ENCODE measurements at regions not wholly inside any gene's neighbourhood (a gene's known extent, or its start where the extent isn't known, plus 50 kb on each side); places are given as distances from the start of the nearest gene placed in this dataset.

- TF ChIP-seq JUND (CRISPR knock-in tag; IDR thresholded peaks at IDR 0.05) (no peak), JUN (CRISPR knock-in tag; IDR thresholded peaks at IDR 0.05) (no peak), SIN3A (IDR thresholded peaks at IDR 0.05; ENCODE audit: borderline replicate concordance, low read depth, low read length) (no peak), ZNF83 (CRISPR knock-in tag; IDR thresholded peaks at IDR 0.05; ENCODE audit: borderline replicate concordance) (no peak), ZEB1 (IDR thresholded peaks at IDR 0.05; ENCODE audit: insufficient replicate concordance, low read depth) (no peak), ATF3 (CRISPR knock-in tag; IDR thresholded peaks at IDR 0.05) (no peak), RFX1 (IDR thresholded peaks at IDR 0.05) (no peak), TAF1 (CRISPR knock-in tag; IDR thresholded peaks at IDR 0.05) (no peak), POLR2AphosphoS5 (IDR thresholded peaks at IDR 0.05; ENCODE audit: low read depth, low read length) (no peak), MYNN (CRISPR knock-in tag; IDR thresholded peaks at IDR 0.05; ENCODE audit: low read depth) (no peak), ZNF383 (CRISPR knock-in tag; IDR thresholded peaks at IDR 0.05; ENCODE audit: borderline replicate concordance) (no peak)
Measured at GRCh38 chr6:9155836-9156235, 720.5 kb upstream of the SLC35B3 start.

Measured in HepG2 (cell line).